Bronchial epithelial cell (primary cell): ENCODE measurements at regions not wholly inside any gene's neighbourhood (a gene's known extent, or its start where the extent isn't known, plus 50 kb on each side); places are given as distances from the start of the nearest gene placed in this dataset.

Experiments
- DNase-seq: peaks from one replicate; pipeline ENCODE4 v3.0.0-alpha.2; 2010; ENCODE audit warnings: low read depth
- FAIRE-seq: peaks from 2 replicates; lab custom pipeline; 2011; peaks lifted over from hg19 to GRCh38; lab: Jason Lieb, UNC
- H3K27me3 ChIP-seq: 2 replicates; pipeline ENCODE4 v1.5.1; 2011; ENCODE audit warnings: low read length; ENCODE audit not compliant: control insufficient read depth, insufficient read depth
- H3K36me3 ChIP-seq: 2 replicates; pipeline ENCODE4 v1.5.1; 2011; ENCODE audit warnings: low read length; ENCODE audit not compliant: control insufficient read depth, insufficient read depth
- H3K4me3 ChIP-seq: 2 replicates; pipeline ENCODE4 v1.5.1; 2011; ENCODE audit warnings: mild to moderate bottlenecking, low read depth, low read length, control low read depth
- CTCF ChIP-seq: IDR thresholded peaks from 2 replicates; pipeline ENCODE4 v1.5.1; 2011; ENCODE audit warnings: mild to moderate bottlenecking, moderate library complexity, low read length, control low read depth, inconsistent platforms; ENCODE audit not compliant: insufficient read depth, severe bottlenecking

- no peaks in the 10 kb centered on the region for H3K36me3 ChIP-seq
- DNase-seq (no peak), FAIRE-seq (no peak)
- no peak overlapping the region for H3K4me3 ChIP-seq
- no peak for TF ChIP-seq CTCF
- H3K27me3 ChIP-seq, result no peaks in the 10 kb centered on the region
These were observed 50.3 kb upstream of the DENND1B start for GRCh38 chr1:197825541-197825940.
